ENCODE measurements at regions not wholly inside any gene's neighbourhood (a gene's known extent, or its start where the extent isn't known, plus 50 kb on each side); places are given as distances from the start of the nearest gene placed in this dataset.

GRCh38 chr2:128374711-128375413 is 56.2 kb upstream of the HS6ST1 start:
- Histone ChIP-seq H3K27me3 (ENCODE audit: control insufficient read depth in 1 of 2, insufficient read depth in 2 of 2, low read length in 2 of 2) (peaks cover 5 to 36% of the 10 kb centered on the region in 2 experiments; a peak in 3 of 5 replicates), H3K4me1 (ENCODE audit: insufficient read depth, low read length) (peaks cover 46% of the 10 kb centered on the region), H3K9me3 (ENCODE audit: low read length) (no peaks in the 10 kb centered on the region), H3K4me2 (ENCODE audit: low read depth, low read length) (no peak overlapping the region), H3K4me3 (replicated peaks in 1 of 3; ENCODE audit: insufficient read depth in 1 of 3, low read depth in 2 of 3, low read length in 3 of 3) (no peak overlapping the region), H4K20me1 (ENCODE audit: insufficient read depth, low read length) (no peaks in the 10 kb centered on the region), H2AFZ (ENCODE audit: low read length) (no peak overlapping the region), H3K27ac (ENCODE audit: extremely low read length, insufficient read depth, low read length) (no peak overlapping the region), H3K36me3 (replicated peaks in 1 of 2; ENCODE audit: control insufficient read depth in 1 of 2, insufficient read depth in 2 of 2, low read length in 2 of 2) (no peaks in the 10 kb centered on the region), H3K9ac (ENCODE audit: insufficient read depth, low read depth, low read length) (no peak overlapping the region), H3K79me2 (ENCODE audit: insufficient read depth, low read length) (no peaks in the 10 kb centered on the region)
- no TSS peak for BruUV-seq (replicated peaks)
- intact Hi-C loops (cut with micrococcal nuclease; ENCODE audit: unreplicated experiment) (no loop called here), in situ Hi-C loops (cut with HindIII; ENCODE audit: extremely low pct_ligation_motif_present, low pct_unique_long_range_greater_than_20kb) (no loop called here)
- FAIRE-seq, result no peak
- no peak for ATAC-seq
- POLR2A ChIA-PET, result no interaction called here
- no peak for DNase-seq (ENCODE audit: low spot score)
- WGBS (ENCODE audit: low lambda C conversion rate), result 68% methylated on average over 16 of the region's 19 CpGs
- CTCF ChIA-PET (ENCODE audit: low intra/inter-chr PET ratio, low total read pairs), result no interaction called here
- no peak for TF ChIP-seq DDIT3 (CRISPR knock-in tag; IDR thresholded peaks at IDR 0.05)
- no peak for TF ChIP-seq ATF4 (CRISPR knock-in tag; IDR thresholded peaks at IDR 0.05)
- no peak for TF ChIP-seq ZNF891 (CRISPR knock-in tag; IDR thresholded peaks at IDR 0.05)
- TF ChIP-seq TOPORS (CRISPR knock-in tag; IDR thresholded peaks at IDR 0.05), result no peak
- no peak for TF ChIP-seq NR0B2 (CRISPR knock-in tag; IDR thresholded peaks at IDR 0.05)
- TF ChIP-seq MEF2D (CRISPR knock-in tag; IDR thresholded peaks at IDR 0.05), result no peak
- no peak for TF ChIP-seq ETV5 (CRISPR knock-in tag; IDR thresholded peaks at IDR 0.05; ENCODE audit: borderline replicate concordance)
- TF ChIP-seq THAP9 (CRISPR knock-in tag; IDR thresholded peaks at IDR 0.05; ENCODE audit: borderline replicate concordance), result no peak
- no peak for TF ChIP-seq BHLHE40 (IDR thresholded peaks at IDR 0.05; ENCODE audit: low read length)
- TF ChIP-seq, protein P1, sequence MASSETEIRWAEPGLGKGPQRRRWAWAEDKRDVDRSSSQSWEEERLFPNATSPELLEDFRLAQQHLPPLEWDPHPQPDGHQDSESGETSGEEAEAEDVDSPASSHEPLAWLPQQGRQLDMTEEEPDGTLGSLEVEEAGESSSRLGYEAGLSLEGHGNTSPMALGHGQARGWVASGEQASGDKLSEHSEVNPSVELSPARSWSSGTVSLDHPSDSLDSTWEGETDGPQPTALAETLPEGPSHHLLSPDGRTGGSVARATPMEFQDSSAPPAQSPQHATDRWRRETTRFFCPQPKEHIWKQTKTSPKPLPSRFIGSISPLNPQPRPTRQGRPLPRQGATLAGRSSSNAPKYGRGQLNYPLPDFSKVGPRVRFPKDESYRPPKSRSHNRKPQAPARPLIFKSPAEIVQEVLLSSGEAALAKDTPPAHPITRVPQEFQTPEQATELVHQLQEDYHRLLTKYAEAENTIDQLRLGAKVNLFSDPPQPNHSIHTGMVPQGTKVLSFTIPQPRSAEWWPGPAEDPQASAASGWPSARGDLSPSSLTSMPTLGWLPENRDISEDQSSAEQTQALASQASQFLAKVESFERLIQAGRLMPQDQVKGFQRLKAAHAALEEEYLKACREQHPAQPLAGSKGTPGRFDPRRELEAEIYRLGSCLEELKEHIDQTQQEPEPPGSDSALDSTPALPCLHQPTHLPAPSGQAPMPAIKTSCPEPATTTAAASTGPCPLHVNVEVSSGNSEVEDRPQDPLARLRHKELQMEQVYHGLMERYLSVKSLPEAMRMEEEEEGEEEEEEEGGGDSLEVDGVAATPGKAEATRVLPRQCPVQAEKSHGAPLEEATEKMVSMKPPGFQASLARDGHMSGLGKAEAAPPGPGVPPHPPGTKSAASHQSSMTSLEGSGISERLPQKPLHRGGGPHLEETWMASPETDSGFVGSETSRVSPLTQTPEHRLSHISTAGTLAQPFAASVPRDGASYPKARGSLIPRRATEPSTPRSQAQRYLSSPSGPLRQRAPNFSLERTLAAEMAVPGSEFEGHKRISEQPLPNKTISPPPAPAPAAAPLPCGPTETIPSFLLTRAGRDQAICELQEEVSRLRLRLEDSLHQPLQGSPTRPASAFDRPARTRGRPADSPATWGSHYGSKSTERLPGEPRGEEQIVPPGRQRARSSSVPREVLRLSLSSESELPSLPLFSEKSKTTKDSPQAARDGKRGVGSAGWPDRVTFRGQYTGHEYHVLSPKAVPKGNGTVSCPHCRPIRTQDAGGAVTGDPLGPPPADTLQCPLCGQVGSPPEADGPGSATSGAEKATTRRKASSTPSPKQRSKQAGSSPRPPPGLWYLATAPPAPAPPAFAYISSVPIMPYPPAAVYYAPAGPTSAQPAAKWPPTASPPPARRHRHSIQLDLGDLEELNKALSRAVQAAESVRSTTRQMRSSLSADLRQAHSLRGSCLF (CRISPR knock-in tag; IDR thresholded peaks at IDR 0.05; ENCODE audit: borderline replicate concordance), result no peak
- no peak for TF ChIP-seq ZNF460 (CRISPR knock-in tag; IDR thresholded peaks at IDR 0.05; ENCODE audit: borderline replicate concordance)
- TF ChIP-seq ZMYM2 (CRISPR knock-in tag; IDR thresholded peaks at IDR 0.05), result no peak
- TF ChIP-seq HDAC1 (CRISPR knock-in tag; IDR thresholded peaks at IDR 0.05), result no peak
